ENCODE measurements at regions not wholly inside any gene's neighbourhood (a gene's known extent, or its start where the extent isn't known, plus 50 kb on each side); places are given as distances from the start of the nearest gene placed in this dataset.
"Not testable (repeated sequence)": the region's sequence is repeated elsewhere in the genome, so short reads cannot be mapped to it uniquely, and the experiment has no call there.

DNA sequence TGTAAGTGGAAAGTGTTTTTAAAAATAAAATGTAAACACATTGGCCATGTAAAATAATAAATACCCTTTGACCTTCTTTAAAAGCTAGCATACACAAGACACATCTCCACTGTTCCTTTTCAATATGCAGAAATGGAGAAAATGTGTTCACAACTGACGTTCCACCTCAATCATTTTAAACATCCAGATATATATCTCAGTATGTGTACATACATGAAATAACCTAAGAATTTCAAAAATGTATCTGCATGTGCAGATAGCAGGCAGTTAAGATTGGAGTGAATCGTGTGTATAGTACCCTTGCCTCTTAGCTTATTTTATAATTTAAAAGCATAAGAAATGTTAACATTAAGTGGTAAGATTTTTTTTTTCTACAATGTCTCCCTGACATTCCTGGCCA, 406.2 kb upstream of the FLRT2 start:
- no peak for DNase-seq (ENCODE audit: low read depth in 2 of 3, low spot score in 2 of 3)

DNA sequence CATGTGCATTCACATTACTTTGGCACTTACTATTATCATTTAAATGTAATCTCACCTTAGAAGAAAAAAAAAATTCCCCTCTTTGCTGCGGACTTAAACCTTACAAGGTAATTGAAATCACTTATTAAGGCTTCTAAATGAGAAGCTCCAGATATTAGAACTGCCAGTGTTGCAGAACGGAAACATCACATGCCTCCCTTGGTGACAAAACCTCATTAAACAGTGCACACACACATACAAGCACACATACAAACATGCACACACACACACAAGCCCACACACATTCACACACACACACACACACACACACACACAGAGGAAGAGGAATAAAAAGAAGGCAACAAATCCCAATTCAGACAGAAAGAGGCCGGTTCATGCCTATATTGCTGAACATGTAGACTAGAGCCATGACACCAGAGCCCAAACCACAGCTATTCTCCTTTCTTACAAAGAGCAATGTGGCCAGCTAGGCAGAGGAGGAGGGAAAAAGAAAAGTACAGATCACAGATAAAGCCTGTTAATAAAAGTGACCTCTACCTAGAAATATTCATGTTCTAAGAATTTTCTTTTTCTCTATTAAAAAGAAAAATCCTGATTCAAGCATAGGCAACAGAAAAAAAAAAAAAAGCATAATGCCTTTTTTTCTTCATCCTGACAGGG, 405.2 kb upstream of the FLRT2 start:
- DNase-seq (ENCODE audit: low read depth in 2 of 3, low spot score in 2 of 3): no peak

DNA sequence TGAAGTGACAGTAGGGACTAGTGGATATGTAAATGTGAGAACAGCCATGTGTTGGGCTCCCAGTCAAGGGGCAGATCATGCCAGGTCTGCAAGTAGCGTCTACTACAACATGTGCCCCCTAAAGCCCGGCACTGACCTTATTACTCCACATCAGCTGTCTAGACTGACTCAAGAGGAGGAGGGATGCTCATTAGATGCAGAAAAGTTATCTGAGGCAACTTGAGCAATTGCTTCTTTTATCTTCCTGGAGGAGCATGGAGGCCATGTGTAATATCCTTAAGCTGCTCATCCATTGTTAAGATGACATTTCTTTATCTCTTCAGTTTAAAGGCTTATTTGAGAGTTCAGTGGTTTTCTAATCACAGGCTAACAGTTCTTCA, 404.7 kb upstream of the FLRT2 start:
- no peak for DNase-seq (ENCODE audit: low read depth in 2 of 3, low spot score in 2 of 3)

DNA sequence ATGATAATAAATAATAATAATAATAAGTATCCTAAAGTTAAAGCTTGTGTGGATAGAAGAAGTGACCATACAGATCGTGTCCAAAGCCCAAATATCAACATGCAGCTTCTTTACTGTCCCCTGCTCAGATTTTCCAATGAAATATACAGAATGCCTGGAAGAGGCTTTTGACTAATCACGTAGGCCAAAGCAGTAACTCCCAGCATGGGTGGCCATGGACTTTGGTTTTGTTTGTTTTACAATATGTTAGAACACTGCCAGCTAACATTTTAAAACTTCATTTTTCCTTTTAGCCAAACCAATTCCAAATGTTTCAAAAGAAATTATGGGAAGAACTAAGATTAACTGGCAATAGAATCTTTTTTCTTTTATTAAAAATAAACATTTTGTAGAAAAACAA, 400.0 kb upstream of the FLRT2 start:
- no peak for DNase-seq (ENCODE audit: low read depth in 2 of 3, low spot score in 2 of 3)

DNA sequence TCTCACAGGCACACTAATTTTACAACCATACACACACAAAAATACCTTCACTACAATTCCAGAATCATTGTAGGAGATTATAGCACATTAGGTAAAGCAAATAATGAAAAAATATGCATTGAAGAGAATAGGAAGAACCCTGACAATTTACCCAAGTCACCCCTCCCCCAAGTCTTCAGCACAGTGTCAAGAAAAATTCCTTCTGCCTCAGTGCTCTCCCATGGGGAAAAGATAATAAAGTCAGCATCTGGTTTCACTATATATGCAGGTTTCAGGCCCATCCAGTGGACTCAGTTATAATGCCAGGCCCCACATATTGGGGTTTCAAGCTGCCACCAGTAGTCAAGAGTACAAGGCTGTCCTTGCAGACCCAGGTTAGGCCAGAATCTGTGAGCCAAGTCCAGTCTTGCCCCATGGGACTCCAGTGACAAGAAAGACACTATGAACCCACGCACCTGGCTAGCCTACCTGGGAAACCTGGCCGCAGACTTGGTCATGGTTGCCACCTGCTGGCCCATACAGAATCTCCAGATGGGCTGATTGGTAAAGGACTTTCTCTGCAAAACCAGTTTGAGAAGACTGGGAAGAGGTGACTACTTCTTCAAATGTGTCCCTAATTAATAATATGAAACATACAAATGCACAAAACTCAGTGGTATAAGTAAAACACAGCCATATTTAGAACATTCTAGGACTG, 398.6 kb upstream of the FLRT2 start:
- no peak for DNase-seq (ENCODE audit: low read depth in 2 of 3, low spot score in 2 of 3)

DNA sequence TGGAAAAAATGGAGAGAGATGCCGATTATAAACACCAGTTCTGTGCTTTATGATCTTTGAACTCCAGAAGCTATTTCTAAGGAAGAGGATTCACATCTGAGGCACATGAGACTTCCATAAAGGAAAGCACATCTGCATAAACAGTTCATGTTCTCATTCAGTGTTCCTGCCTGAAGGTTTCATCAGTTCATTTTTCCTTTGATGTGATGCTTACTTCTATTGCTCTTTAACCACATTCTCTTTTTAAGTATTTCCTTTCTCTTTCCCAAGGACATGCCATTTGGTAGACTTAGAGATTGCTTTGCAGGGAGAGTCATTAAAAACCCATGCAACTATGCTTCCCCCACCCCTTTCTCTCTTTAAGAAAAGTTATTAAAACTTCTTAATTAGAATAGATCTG, 387.0 kb upstream of the FLRT2 start:
- no peak for DNase-seq (ENCODE audit: low read depth in 2 of 3, low spot score in 2 of 3)

DNA sequence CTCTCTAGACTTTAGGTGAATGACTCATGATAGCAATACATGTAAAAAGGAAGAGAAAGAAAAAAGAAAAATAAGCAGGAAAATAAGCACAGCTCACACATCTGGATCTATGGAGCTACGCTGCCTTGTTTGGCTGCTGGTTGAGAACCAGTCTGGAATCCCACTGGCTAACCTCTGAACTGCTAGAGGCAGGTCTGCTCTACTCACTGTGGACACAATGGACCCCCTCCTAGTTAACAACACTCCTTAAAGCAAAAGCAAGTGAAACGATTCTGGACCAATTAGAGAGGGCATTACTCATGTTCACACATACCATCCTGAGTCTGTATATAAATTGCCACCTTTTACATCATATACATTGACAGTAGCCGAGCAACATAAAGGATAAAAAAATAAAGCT, 383.2 kb upstream of the FLRT2 start:
- DNase-seq (ENCODE audit: low read depth in 2 of 3, low spot score in 2 of 3): no peak

DNA sequence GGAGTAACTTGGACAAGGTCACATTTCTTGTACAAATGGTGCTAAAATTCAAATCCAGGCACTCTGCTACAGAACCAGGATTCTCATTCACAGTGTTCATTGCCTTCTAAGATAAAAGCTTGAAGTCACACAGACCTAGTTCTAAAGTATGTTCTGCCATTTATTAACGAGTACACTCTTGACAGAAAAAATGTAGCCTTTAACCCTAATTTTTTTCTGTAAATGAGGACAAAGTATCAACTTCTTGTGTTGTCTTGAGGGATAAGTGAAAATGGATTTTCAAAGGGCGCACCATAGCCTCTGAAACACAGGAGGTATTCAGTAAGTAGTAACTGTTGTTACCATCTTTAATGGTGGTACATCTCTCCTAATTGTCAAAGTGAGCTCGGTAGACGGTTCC, 379.8 kb upstream of the FLRT2 start:
- DNase-seq (ENCODE audit: low read depth in 2 of 3, low spot score in 2 of 3): no peak

DNA sequence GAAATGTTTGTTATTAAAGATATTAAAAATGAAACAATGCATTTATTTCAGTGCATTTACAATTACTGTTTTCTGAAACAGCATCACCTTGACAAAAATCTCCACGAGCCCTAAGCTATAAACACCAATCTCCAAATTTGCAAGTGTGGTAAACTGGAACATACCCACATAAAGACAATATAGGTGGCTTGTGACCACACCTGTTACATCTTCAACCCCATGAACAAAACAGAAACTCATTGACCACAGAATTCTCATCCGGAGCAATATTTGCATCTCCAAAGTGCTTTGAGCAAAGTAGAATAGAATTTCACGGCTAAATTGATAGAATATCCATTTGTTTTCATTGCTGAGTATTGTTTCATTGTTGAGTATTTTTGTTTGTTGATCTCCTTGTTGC, 375.2 kb upstream of the FLRT2 start:
- DNase-seq (ENCODE audit: low read depth in 2 of 3, low spot score in 2 of 3): no peak

DNA sequence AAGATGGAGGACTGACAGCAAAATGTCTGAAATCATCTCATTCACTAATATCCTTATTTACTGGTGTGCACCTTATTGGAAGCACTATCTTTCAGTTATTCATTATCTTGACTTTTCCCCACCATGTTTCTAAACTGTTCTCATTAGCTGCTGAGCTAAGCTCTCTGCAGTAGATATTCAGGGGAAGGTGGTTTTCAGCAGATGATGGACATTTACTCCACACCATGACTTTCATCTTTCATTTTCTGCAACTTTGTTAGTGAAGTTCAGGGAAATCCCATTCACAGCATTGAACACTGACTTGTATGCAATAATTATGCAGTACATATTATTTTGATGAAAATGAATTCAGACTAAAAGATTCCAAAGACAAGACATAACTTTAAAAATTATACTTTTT, 373.6 kb upstream of the FLRT2 start:
- no peak for DNase-seq (ENCODE audit: low read depth in 2 of 3, low spot score in 2 of 3)

DNA sequence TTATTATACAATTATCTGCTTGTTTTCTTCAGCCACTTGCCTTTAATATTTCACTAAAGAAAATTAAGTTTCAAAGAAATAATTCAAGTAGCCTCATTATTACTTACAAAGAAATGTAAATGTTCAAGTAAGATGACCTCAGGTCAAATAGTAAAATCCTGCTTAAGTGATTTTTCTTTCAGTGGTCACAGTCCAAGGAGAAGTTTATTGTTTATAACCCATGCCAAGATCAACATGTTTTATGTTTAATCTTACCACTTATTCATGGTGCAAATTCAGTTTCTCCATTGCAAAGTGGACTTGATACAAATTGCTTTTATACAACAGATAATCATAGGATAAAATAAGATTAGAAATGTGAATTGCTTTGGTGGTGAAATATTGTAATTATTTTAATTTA, 370.2 kb upstream of the FLRT2 start:
- no peak for DNase-seq (ENCODE audit: low read depth in 2 of 3, low spot score in 2 of 3)

DNA sequence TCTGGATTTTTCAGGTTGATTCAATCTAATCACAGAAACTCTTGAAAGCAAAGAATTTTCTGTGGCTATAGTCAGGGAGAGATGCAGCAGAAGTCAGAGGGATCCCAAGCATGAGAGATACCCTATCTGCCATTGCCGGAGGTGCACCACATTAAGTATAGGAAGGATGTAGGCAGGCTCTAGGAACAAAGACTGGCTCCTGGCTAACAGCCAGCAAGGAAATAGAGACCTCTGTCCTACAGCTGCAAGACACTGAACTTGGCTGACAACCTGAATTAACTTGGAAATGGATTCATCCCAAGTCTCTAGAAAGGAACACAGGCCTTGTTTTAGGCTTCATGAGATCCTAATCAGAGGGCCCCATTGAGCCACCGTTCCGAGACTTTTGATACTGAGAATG, 364.9 kb upstream of the FLRT2 start:
- no peak for DNase-seq (ENCODE audit: low read depth in 2 of 3, low spot score in 2 of 3)

DNA sequence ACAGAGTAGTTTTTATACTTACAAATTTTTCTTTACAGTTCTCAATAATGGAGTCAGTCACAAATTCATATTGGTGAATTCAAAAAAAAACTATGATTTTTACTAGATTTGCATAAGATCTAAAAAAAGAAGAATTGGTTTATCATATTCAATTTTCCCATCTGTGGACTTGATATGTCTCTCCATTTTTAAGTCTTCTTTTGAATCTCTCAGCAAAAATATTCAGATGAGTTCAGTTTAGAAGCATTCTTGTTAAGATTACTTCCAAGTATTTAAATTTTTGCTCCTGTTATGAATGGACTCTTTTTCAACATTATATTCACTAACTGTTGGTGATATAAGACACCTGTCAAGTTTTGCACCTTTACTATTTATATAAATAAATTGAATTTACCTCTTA, 360.6 kb upstream of the FLRT2 start:
- DNase-seq (ENCODE audit: low read depth in 2 of 3, low spot score in 2 of 3): no peak

DNA sequence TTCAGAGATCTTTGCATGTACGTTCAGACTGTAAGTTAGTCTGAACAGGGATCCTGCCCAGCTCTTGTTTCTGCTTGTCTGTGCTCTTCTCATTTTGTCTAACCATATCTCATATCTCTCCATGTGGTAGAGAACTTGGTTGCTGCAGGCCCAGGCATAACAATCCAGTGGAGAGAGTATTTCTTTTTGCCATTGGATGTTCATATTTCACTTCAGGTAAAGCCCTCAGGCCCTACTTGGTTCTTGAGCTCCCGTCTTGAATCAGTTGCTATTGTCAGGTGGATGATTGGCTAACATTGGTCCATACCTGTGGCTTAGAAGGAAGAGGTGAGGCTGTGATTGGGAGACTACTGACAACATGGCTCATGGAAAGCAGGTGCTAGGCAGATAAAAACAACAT, 357.7 kb upstream of the FLRT2 start:
- DNase-seq (ENCODE audit: low read depth in 2 of 3, low spot score in 2 of 3): no peak

DNA sequence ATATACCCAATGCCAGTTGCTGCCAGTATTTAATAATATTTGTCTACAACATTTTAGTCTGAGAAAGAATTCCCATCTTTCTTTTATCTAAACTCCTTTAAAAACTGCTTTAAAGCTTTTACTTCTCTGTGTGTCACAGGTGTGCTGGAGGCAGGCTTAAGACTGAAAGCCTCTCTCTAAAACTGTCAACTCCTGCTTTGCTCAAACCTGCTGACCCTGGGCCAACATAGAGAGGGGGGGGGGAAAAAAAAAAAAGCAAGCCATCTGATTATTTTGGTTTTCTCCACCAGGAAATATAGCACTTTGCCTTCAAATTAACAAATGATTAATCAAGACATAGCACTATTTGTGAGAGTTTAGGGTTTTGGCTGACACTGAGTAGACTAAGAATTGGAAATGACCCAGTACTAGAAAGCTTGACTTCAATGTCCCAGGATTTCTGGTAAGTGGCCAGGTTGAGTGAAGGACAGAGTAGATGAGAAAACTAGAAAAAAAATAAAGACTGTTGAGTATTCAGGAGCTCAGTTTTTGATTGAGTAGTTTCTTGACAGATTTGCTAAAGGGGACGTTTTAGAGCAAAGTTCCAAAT, 357.0 kb upstream of the FLRT2 start:
- DNase-seq (ENCODE audit: low read depth in 2 of 3, low spot score in 2 of 3): no peak

DNA sequence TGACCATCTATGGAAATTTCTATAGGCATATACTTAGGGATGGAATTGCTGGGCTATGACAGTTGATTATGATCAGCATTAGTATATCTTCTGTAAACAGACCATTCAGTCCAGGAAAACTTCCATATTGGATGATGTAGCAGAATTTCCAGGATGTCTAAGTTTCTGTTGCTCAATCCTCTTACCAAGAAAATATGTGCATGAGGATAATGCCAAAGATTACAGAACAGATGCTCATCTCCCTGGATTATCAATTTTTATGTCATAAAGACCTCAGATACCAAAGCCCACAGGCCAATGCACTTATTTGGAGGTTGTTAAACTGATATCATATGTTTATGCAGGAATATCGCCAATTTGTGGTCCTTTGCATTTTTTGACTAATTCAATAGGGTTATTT, 354.4 kb upstream of the FLRT2 start:
- DNase-seq (ENCODE audit: low read depth in 2 of 3, low spot score in 2 of 3): no peak

DNA sequence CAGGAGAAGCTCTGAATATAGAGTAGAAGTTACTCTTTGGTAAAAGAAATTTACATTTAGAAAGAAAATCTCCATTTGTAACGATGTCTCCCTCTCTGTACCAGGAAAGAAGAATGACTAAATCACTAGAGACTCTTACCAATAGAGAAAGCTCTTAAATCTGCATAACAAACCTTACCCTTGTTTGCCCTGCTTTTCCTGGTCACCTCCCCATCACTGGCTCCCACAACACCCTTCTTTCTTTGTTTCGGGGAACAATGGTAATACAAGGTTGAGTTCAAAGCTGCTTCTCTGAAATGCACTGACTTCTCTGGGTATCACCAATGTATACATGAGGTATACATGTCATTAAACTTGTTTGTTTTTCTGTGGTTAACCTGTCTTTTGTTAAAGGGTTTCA, 351.1 kb upstream of the FLRT2 start:
- DNase-seq (ENCODE audit: low read depth in 2 of 3, low spot score in 2 of 3): no peak

DNA sequence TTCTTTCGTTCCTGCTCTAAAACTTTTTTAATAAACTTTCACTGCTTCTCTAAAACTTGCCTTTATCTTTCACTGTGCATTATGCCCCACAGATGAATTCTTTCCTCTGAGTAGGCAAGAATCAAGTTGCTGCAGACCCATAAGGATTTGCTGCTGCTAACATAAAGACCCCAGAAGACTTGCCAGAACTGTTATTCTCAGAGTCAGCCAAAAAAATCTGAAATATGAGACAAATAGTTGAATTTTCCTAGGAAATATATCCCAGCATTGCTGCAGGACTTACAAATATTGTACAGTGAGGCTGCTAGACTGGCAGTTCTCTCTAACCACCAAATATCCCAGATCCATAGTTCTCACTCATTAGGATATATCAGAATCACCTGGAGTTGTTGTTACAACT, 349.1 kb upstream of the FLRT2 start:
- DNase-seq (ENCODE audit: low read depth in 2 of 3, low spot score in 2 of 3): no peak

DNA sequence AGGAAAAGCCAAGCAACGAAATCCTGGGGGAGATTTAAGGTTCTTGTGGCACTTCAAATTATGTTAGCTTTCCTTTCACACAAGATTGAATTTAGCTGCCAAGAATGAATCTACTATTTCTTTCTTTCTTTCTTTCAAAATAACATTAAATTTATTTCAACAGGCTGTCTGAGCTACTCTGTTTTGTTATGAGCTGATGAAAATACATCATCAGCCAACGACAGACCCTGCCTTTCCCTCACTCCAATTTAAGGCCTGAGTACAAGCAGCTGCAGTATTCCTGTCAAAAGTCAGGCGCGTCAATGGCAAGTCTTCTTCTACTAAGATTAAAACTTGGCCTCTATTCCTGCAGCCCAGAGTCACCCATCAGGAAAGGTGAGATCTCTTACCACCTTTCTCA, 347.7 kb upstream of the FLRT2 start:
- DNase-seq (ENCODE audit: low read depth in 2 of 3, low spot score in 2 of 3): no peak

DNA sequence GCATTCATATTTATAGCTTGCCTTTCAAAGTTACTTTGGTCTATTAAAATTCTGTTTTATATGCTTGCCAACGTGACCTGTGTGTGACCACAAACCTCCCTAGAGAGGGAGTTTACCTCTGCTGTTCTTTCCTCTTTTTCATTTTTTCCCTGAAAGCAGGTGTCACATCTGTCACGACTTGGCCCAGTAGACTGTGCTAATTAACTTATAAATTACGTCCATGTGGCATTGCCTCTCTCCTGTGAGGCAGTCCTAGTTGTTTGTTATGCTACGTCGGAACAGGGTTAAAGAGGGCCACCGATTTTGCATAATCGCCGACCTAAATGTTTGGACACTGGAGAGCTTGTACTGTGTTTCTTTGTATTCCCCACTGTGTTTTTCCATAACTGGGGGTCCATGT, 343.9 kb upstream of the FLRT2 start:
- no peak for DNase-seq (ENCODE audit: low read depth in 2 of 3, low spot score in 2 of 3)

DNA sequence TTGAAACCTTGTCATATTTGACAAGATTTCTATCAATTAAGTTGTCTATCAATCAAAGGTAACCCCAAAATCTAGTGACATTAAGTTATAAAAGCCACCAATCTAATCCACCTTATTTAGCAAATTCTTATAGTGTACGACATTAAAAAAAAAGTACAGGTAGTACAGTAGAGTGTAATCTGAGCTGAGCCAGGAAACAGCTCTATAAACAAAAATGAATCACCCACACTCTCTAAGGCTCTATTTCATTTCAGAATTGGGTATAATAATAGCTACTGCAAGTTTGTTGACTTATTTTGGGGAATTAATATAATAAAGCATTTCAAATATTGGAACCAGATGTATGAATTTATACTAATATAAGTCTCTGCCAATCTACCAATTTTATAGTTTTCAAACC, 342.4 kb upstream of the FLRT2 start:
- DNase-seq (ENCODE audit: low read depth in 2 of 3, low spot score in 2 of 3): no peak

DNA sequence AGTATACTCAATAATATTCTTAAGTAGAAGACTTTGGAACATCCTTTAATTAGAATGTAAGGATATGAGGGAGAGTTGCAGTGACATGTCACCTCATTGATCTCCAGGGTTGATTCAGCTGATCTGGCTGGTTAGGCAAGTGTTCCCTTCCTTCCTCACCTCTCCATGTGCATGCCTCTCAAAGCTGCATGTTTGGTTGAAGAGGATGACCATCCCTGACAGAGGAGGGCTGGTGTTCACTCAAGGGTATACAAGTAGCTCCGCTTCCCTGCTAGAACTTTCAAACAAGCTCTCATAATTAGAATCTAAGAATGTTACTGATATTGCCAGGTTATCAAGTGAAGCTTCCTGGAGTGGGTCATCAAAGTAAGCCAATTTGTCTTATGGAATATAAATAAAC, 341.1 kb upstream of the FLRT2 start:
- no peak for DNase-seq (ENCODE audit: low read depth in 2 of 3, low spot score in 2 of 3)

DNA sequence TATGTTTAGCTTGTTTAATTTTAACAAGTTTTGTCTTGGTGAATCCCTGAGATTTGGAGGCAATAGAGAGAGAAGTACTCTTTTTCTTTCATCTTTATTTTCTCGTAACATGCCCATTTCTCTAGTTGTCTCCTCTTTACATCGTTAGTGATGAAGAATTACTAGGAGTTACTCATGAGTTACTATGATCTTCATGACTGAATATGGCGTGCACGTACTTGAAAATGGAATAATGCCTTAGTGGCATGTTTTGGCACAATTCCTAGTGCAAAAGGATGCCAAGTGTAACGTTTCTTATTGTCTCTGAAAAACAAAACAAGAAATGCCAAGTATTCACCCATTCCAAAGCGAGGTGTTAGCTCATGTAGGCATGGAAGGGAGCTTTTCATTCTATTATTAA, 340.7 kb upstream of the FLRT2 start:
- DNase-seq (ENCODE audit: low read depth in 2 of 3, low spot score in 2 of 3): not testable (repeated sequence)

Measured in activated CD8-positive, alpha-beta memory T cell treated with anti-CD3 and anti-CD28 coated beads for 48 hours (primary cell).